NCI-H2196 (cell line): ENCODE measurements at regions not wholly inside any gene's neighbourhood (a gene's known extent, or its start where the extent isn't known, plus 50 kb on each side); places are given as distances from the start of the nearest gene placed in this dataset.
"Not testable (repeated sequence)": the region's sequence is repeated elsewhere in the genome, so short reads cannot be mapped to it uniquely, and the experiment has no call there.

ENCODE experiments used
- DNase-seq: peaks from one replicate; lab custom pipeline; 2025; ENCODE audit not compliant: unreplicated experiment; lab: John Stamatoyannopoulos, UW

DNA sequence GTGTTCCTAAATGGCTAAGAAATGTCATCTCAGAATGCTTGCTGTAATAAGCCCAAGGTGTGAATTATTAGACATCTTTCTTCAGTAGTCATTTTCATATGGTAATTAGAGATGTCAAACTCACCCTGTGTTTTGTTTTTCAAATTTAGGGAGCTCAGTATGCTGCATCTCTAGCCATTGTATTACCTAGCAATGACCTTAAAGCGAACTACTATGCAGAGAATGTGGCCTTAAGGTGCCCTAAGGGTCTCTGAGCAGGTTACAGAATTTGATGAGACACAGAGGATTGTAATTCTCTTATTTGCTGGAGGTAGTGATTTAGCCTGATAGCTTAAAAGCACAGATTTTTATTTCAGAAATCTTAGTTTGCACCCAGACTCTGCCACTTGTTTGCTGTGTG, 1052.6 kb upstream of the DDX18 start:
- DNase-seq = no peak

DNA sequence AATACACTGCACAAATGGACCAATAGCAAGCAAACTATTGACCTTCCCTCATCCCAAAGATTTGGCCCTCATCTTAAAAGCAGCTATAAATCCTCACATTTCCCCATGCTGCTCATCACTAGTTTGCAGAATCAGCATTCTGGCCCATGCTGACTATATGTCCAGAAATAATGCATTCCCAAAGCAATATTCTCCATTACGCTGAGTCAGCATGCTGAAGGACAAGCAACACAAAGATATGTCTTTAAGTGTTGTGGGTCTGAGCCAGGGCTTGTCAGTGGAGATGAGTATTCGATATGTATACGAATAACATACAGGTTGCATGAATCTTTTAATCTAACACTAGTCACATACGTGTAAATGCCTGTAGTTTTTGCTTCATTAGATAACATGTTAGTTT, 1045.0 kb upstream of the DDX18 start:
- no peak for DNase-seq

DNA sequence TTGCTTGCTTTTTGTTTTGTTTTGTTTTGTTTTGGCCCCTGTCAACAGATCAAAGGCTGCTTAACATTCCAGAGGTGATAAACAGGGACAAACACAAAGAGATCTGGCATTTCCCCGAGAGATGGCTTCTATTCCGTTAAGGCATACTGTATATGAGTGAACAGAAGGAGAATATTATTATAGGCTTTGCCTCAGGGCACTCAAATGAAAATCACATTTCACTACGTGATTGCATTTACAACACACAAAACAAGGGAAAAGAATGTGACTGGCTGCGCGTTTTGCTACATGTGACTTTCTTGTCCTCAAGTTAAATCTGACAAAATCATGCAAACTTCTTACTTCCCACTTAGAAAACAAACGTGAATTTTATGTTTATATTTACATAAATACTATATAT, 1037.9 kb upstream of the DDX18 start:
- DNase-seq = no peak

DNA sequence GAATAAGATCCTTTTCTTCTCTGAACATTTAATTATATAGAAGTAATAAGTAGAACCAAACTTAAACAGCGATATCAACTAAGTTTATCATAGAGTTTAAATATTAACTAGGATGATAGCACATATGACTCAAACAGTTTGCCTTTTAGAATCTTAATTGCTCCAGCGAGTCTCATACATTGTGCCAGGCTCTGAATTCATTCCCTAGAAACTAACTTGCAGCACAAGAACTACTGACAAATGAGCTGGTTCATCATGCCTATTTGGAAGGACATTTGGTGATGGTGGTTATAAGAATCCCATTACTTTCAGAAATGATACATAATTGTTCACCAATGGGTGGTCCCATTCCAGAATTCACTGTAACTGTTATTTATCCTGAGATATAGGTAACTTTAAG, 1026.6 kb upstream of the DDX18 start:
- DNase-seq = no peak

DNA sequence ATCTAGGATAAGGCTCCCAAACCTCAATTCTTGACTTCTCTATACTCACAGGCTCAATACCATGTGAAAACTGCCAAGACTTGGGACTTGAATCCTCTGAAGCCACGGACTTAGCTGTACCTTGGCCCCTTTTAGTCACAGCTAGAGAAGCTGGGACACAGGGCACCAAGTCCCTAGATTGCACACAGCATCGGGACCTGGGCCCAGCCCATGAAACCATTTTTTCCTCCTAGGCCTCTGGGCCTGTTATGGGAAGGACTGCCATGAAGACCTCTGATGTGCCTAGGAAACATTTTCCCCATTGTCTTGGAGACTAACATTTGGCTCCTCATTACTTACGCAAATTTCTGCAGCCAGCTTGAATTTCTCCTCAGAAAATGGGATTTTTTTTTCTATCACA, 1011.8 kb upstream of the DDX18 start:
- no peak for DNase-seq

DNA sequence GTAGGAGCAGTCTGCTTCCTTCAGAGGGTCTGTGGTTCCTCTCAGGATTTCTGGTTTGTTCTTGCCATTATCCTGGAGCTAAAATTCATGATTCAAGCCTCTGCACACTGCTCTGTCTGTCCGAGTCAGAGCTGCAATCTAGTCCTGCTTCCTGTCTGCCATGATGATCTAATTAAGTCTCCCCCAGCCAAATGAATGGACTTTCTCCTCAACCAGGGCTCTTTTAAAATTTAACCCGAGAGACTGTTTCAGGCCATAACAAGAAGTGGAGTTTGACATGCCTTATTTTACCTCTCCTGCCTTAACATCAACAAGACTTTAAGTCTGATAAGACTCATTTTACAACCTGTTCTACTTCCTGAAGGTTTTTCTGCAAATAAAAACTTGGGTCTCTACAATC, 1009.6 kb upstream of the DDX18 start:
- no peak for DNase-seq

DNA sequence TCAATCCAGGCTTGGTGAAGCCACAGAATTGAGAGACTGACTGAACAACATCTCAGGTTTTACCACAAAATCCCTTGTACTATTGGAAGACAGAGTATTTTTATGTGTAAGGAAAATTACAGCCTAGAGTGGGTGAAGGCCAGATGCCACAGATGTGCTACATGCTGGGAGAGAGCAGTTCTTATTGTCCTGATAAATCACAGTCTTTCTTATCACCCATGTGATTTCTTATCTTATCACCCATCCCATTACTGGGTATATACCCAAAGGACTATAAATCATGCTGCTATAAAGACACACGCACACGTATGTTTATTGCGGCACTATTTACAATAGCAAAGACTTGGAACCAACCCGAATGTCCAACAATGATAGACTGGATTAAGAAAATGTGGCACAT, 1008.0 kb upstream of the DDX18 start:
- DNase-seq = not testable (repeated sequence)

DNA sequence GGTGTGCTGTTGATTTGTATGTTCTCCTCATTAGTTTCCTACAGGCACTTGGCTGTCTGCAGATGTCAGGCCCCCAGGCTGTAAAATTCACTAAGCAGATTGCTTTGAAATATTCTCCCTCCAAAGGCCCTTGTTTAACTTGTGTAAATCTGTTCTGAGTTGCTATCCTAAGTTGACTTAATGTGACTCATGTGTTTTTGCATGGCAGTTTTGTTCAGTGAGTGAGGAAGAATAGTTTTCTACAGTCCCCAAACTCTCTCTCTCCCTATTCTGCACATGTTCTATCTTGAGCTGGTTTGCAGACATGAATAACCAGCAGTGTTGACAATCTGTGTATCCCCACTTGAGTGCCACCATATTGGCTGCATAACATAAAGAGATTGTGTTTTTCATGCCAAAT, 1005.4 kb upstream of the DDX18 start:
- no peak for DNase-seq

DNA sequence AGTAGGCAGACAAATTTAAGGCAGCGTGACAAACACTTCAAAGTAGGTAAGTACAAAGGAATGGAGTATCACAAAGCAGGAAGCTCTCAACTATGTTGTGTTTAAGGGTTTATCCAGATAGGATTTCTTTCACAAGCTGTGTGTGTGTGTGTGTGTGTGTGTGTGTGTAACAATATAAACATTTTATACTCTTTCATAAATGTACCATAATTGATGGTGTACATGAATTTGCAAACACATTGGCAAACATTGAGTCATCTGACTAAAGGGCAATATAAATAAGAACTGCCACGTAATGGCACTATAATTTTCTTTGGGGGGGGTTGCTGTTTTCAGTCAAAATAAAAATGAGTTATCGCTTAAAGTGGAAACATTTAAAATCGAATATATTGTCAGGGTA, 1004.4 kb upstream of the DDX18 start:
- no peak for DNase-seq

DNA sequence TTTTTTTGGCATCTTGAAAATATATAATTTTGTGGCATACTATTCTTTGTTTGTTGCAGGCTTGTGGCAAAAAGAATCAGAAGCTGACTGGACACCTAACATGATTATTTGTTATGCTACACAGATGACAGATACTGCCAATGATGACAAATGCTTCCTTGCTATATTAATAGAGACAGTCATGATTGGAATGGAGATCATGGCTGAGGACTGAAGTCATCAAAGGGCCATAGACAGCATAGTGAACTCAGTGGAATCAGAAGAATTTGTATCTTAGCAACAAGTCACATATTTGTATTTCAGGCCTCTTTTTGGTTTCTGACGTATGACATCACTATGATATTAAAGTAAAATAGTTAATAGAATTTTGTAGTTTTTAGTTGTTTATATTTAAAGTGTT, 1003.8 kb upstream of the DDX18 start:
- no peak for DNase-seq

DNA sequence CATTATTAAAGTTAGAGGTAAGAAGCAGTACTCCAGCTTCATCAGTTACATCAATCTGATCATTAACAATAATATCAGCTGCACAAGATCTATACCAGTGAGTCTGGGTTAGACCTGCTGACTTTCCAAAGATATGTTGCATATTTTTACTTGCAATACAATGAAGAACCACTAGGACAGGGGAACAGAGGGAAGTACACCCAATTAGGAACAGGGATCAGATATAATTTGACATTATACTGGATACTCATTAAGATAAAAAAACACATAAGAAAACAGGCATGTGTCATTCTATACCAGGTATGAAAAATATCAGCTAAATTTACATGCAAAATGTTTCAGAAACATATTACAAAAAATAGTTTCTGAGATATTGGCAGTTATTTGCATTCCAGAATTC, 995.1 kb upstream of the DDX18 start:
- DNase-seq = no peak

DNA sequence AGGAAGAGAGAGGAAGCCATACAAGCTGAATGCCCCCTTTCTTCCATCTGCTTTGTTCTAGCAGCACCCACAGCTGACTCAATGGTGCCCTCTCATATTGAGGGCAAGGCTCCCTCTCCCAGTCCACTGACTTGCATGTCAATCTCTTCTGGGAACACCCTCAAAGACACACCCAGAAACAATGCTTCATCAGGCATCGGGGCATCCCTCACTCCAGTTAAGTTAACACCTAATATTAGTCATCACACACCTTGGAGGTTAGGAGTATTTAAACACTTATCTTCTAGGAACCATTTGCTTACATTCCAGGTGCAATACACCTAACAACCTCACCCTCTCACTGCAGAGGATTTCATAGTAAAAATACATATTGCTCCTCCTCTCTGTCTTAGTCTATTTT, 993.5 kb upstream of the DDX18 start:
- DNase-seq = no peak

DNA sequence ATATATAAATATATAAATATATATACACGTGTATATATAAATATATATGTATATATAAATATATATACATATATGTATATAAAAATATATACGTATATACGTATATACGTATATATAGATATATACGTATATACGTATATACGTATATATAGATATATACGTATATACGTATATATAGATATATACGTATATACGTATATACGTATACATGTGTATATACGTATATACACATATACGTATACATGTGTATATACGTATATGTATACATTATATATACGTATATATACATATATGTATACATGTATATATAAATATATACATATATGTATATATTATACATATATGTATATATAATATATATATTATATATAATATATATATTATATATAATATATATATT, 984.9 kb upstream of the DDX18 start:
- DNase-seq = not testable (repeated sequence)

DNA sequence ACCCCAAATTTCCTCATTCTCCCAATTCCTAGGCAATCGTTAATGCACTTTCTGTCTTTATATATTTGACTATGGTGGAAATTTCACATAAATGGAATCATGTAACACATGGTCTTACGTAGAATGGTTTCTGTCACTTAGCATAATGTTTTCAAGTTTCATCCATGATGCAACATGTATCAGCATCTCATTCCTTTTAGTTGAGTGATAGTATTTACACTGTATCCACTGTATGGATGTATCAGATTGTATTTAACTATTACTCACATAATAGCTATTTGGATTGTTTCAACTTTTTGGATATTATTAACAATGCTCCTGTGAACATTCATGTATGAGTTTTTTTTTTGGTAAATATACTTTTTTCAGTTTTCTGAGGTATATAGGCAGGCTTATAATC, 982.3 kb upstream of the DDX18 start:
- DNase-seq = no peak

DNA sequence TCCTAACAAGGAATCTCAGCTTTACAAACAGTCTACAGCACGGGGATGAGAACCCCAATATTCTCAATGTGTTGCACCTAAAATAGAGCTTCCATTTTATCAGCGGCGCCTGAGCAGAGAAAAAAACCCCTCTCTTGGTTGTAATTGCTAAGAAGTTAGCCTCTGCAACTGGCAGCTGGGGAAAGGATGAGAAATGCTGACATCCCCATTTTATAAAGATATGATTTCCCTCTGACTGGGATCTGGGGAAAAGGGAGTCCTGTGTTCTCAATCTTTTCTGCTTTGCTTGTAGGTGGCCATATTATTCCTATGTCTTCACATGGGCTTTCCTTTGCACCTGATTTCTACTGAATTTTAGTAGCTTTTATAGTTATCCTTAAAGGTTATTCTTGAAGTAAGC, 981.4 kb upstream of the DDX18 start:
- no peak for DNase-seq

DNA sequence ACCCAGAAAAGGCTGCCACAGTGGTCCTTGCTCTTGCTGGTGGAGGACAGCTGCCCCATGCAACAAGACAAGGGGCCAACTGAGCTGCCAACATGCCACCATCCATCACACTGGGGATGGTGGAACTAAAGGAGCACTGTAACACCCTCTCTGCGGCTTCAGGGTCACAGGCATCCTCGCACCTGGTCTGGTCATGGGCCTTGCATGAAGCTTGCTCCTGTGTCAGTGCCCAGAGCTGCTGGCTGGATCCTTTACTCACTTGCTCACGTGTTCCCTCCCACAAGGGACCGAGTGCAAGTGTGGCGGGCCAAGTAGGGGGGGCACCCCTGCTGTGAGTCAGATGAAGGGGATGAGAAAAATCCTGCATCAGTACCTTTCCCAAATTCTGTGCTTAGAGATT, 972.3 kb upstream of the DDX18 start:
- DNase-seq = no peak

DNA sequence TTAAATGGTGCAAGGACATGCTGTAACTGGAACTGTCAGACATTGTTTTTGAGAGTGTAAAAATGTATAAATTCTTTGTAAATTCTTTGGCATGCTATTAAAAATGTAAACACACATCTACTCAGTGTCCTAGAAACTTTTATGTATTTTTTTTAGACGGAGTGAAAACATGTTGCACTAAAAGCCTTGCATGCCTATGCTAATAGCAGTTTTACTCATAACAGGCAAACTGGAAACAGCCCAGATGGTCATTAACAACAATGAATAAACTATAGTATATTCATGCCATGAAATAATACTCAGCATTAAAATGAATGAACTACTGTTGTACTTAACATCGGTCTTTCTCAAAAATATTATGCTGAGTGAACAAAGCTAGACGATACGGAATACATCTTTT, 954.8 kb upstream of the DDX18 start:
- DNase-seq = no peak

DNA sequence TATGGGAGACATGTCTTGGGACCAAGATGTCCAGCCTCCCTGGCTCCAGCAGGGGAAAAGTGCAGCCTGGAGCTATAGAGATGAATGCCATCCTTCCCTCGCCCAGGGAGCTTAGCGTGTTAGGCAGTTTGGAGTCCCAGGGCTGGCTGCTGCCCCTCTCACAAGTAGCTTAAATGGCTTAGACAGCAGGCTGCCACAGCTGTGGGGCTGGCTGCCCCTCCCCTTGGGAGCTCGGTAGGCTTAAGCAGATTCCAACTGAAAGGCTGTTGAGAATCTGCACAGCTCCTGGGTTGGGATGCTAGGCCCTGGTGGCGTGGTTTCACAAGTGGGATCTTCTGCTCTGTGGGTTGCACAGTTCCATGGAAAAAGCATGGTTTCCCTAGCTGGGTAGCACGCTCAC, 940.5 kb upstream of the DDX18 start:
- DNase-seq = no peak

DNA sequence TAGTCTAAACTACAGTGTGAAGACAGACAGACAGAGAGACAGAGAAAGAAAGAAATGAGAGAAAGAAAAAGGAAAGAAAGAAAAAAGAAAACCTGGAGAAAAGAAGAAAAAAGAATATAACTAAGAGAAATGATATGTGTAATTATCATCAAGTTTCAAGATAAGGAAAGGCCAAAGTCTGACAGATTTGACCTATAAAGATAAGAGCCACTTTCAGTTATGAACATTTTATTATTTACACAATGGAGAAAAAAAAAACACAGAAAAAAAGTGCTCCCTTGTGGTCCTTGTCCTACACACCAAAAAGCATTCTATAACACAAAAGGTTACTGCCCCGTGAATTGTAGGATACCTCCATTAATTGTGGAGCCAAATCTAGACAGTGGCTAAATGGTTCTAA, 937.2 kb upstream of the DDX18 start:
- DNase-seq = no peak

DNA sequence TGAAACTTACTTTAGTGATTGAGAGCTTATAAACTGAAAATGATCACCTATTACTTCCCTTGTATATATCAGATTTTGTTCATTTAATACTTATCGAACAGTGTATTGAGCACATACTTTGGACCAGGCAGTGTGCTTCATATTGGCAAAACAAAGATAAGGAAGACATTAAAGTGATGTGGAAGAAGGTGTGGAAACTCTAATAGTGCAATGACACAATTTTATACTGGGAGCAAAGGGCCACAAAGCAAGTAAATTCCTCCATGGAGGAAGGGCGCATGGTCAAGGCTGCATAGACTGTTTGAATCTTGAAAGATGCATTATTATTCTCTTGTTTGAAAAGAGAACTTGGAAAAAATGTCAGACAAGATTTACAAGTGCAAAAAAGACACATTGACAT, 936.5 kb upstream of the DDX18 start:
- no peak for DNase-seq

DNA sequence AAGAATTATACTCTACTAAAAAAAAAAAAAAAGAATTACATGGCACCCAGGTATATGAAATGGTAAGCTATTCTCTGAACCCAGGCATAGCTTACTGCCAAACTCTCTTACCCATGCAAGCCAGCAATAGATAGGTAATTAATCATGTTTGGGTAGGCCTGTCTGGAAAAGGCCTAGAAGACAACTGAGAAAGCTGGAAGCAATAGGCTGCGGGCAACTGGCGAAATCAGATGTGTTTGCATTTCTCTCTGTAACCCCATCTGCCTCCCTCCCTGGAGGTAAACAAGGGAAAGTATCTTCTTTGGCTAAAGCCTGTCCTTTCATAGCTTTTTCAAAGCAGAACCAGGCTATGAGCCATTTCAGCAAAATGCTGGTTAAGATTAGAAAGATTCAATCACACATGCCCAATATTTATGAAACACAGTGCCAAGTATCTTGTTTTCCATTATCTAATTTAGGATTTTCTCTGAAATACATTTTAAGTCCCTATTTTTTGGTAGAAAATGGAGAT, 934.8 kb upstream of the DDX18 start:
- DNase-seq = no peak

DNA sequence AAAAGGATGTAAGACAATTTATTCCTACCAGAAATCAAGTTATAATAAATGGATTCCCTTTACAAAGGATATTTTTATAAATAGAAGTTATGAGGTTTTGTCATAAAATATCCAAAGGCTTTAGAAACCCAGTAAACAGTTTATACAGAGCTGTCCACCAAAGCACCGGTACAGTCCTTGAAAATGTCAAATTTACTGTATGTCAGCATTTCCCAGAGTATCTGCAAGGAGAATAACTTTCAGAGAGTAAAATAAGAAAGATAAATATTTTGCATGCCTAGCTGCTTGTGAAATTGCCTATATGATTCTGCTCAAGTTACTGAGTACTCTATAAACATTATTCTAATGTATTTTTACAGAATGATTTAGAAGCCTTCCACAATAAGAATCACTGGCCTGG, 923.3 kb upstream of the DDX18 start:
- no peak for DNase-seq

DNA sequence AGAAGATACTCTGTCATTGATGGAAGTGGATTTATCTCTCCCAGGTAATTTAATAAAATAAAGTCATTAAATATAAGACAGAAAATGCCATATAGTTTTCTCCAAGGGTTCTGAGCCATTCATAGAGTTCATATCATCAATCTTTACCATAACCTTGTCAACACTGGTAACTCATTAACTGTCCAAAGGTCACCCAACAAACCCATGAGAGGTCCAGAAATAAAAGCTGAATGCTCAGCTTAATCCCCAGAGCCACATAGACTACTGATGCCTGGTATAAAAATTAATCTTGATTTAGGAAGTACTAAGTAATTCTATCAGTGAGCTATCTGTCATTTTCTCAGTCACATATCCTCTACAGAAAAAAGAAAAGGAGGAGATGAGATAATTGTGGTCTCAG, 903.0 kb upstream of the DDX18 start:
- DNase-seq = no peak

DNA sequence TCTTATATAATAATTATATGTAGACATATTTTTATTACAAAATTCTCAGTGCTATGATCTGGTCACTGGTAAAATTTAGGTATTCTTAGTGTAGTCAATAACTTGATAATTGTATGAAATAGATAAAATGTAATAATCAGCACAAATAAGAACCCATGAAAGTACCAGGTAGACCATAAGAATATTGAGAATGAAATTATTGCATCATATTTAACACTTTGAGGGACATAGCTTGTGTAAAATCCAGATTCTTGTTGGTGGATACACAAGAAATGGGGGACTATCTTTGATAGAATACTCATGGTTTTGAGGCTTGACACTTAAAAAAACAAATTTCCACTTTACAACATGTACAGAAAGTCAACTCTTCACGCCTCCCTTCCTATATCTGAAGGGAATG, 898.8 kb upstream of the DDX18 start:
- no peak for DNase-seq
